ENCODE measurements at regions not wholly inside any gene's neighbourhood (a gene's known extent, or its start where the extent isn't known, plus 50 kb on each side); places are given as distances from the start of the nearest gene placed in this dataset.

DNA sequence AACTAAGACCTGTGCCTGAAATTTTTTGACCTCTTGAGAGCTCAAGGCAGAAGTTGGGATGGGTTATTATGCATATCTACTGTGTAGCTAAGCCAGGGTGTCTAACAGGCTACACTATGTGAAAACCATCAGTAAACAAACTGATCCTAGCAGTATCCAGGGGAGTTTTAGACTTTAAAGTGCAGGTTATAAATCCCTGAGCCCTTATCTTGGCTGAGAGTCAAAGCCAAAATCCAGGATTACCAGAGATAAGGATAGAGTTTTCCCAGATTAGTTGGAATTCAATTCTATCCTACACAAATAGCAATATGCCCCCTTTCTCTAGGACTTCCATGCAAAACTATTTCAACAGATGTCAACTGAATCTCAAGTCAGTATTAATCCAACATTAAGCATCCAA lies 1229.7 kb downstream of the GRIK2 start:
- ChIA-PET CTCF (ENCODE audit: partially characterized antibody) (no interaction called here), POLR2A (ENCODE audit: partially characterized antibody) (no interaction called here)
- Histone ChIP-seq H2BK15ac (ENCODE audit: low read length) (no peak overlapping the region), H3K56ac (replicated peaks; ENCODE audit: insufficient read length, low read depth, low read length) (no peak overlapping the region), H3K4me2 (ENCODE audit: insufficient read depth in 1 of 2, low read depth in 2 of 2, low read length in 2 of 2) (no peak overlapping the region), H4K5ac (ENCODE audit: insufficient read length, low read depth, low read length) (no peak overlapping the region), H2BK20ac (ENCODE audit: low read length) (no peak overlapping the region), H3K4ac (replicated peaks; ENCODE audit: insufficient read length, low read depth, low read length) (no peak overlapping the region), H3K27me3 (replicated peaks in 1 of 4; ENCODE audit: control insufficient read depth in 3 of 4, extremely low read depth in 1 of 4, insufficient read depth in 3 of 4, low read length in 3 of 4) (no peaks in the 10 kb centered on the region), H3K14ac (ENCODE audit: insufficient read length) (no peak overlapping the region), H3K79me1 (ENCODE audit: low read depth, low read length) (no peaks in the 10 kb centered on the region), H3K9me3 (ENCODE audit: insufficient read depth in 2 of 2, low read depth in 1 of 2, low read length in 1 of 2) (no peaks in the 10 kb centered on the region), H2AK5ac (ENCODE audit: low read depth, low read length) (no peak overlapping the region), H4K20me1 (replicated peaks in 1 of 2; ENCODE audit: control insufficient read depth in 1 of 2, insufficient read depth in 2 of 2, low read length in 2 of 2) (no peaks in the 10 kb centered on the region), H3K79me2 (ENCODE audit: control insufficient read depth in 1 of 2, insufficient read depth in 2 of 2, low read length in 2 of 2) (no peaks in the 10 kb centered on the region), H3K18ac (ENCODE audit: extremely low read depth, low read length) (no peak overlapping the region), H3K9ac (replicated peaks in 1 of 4; ENCODE audit: extremely low read depth in 1 of 4, low read depth in 3 of 4, low read length in 3 of 4) (no peak overlapping the region), H3K27ac (ENCODE audit: low read depth, low read length) (no peak overlapping the region), H3K23ac (ENCODE audit: insufficient read length) (no peak overlapping the region), H2BK5ac (ENCODE audit: low read depth, low read length) (no peak overlapping the region), H3K23me2 (ENCODE audit: low read depth, low read length) (no peaks in the 10 kb centered on the region; the same call in 1 of the 2 replicates), H3K36me3 (ENCODE audit: control insufficient read depth in 2 of 4, insufficient read depth in 4 of 4, low read length in 3 of 4) (no peaks in the 10 kb centered on the region), H2AFZ (ENCODE audit: low read length) (no peak overlapping the region), H2BK120ac (replicated peaks; ENCODE audit: low read depth, low read length) (no peak overlapping the region), H2BK12ac (ENCODE audit: low read depth, low read length) (no peak overlapping the region), H3K4me3 (ENCODE audit: extremely low read depth in 1 of 4, insufficient read depth in 2 of 4, low read depth in 3 of 4, low read length in 4 of 4) (no peak overlapping the region), H4K8ac (ENCODE audit: extremely low read depth, insufficient read depth, low read length) (no peak overlapping the region), H3K4me1 (replicated peaks in 1 of 4; ENCODE audit: control insufficient read depth in 3 of 4, insufficient read depth in 4 of 4, low read length in 3 of 4) (no peaks in the 10 kb centered on the region), H4K91ac (replicated peaks; ENCODE audit: insufficient read length, low read length) (no peak overlapping the region)
- no peak for DNase-seq (ENCODE audit: low read depth in 1 of 2, low spot score in 2 of 2)
- no peak for FAIRE-seq
- no peak for TF ChIP-seq EGR1 (IDR thresholded peaks at IDR 0.05; ENCODE audit: borderline replicate concordance, low read depth, low read length)

Data from H1 (cell line).